CD14-positive monocyte (primary cell): ENCODE measurements at regions not wholly inside any gene's neighbourhood (a gene's known extent, or its start where the extent isn't known, plus 50 kb on each side); places are given as distances from the start of the nearest gene placed in this dataset.

Experiments
- DNase-seq, 3 donors: peaks; one replicate each; pipeline ENCODE4 v3.0.0-alpha.2; 2011 to 2022
- H2AFZ ChIP-seq: 2 replicates; pipeline ENCODE4 v1.6.0; 2012; ENCODE audit warnings: mild to moderate bottlenecking, low read depth, low read length, inconsistent platforms; ENCODE audit not compliant: insufficient read depth, poor library complexity, severe bottlenecking
- H3K27ac ChIP-seq, 2 donors: 1 replicate in 1 of 2; 2 replicates in 1 of 2; pipeline ENCODE4 v1.5.1; 2012 to 2013; ENCODE audit warnings: low read length in 2 of 2, control low read depth in 1 of 2, inconsistent platforms in 1 of 2, low read depth in 1 of 2, mild to moderate bottlenecking in 1 of 2
- H3K27me3 ChIP-seq, 2 donors: one replicate each; pipeline versions ENCODE4 v1.6.0 to v1.6.1; 2011 to 2013; ENCODE audit warnings: low read length in 2 of 2; ENCODE audit not compliant: control insufficient read depth in 2 of 2, insufficient read depth in 2 of 2
- H3K36me3 ChIP-seq, 2 donors: replicated peaks in 1 of 2; 1 replicate in 1 of 2; 2 replicates in 1 of 2; pipeline versions ENCODE4 v1.5.1 to v1.6.1; 2012 to 2013; ENCODE audit warnings: low read length in 2 of 2, control low read depth in 1 of 2, inconsistent platforms in 1 of 2, mild to moderate bottlenecking in 1 of 2; ENCODE audit not compliant: insufficient read depth in 2 of 2, control insufficient read depth in 1 of 2
- H3K4me1 ChIP-seq, 2 donors: 1 replicate in 1 of 2; 2 replicates in 1 of 2; pipeline versions ENCODE4 v1.5.1 to v1.6.1; 2012 to 2013; ENCODE audit warnings: low read length in 2 of 2, control low read depth in 1 of 2, inconsistent platforms in 1 of 2, mild to moderate bottlenecking in 1 of 2, moderate library complexity in 1 of 2; ENCODE audit not compliant: insufficient read depth in 2 of 2, control insufficient read depth in 1 of 2
- H3K4me2 ChIP-seq: replicated peaks from 2 replicates; pipeline ENCODE3; 2012; ENCODE audit warnings: low read length, moderate library complexity, mild to moderate bottlenecking; ENCODE audit not compliant: poor library complexity, severe bottlenecking; ENCODE audit errors: extremely low read depth
- H3K4me3 ChIP-seq, 3 experiments: fragments of 200-600 bp in 1 of 3; sonication (generic) in 1 of 3; replicated peaks in 1 of 3; 1 replicate in 2 of 3; 2 replicates in 1 of 3; pipeline ENCODE4 v1.5.1; 2011 to 2013; ENCODE audit warnings: low read length in 3 of 3, mild to moderate bottlenecking in 3 of 3, control low read depth in 2 of 3, low read depth in 2 of 3, inconsistent platforms in 1 of 3, moderate library complexity in 1 of 3
- H3K79me2 ChIP-seq: 2 replicates; pipeline ENCODE4 v1.6.0; 2012; ENCODE audit warnings: mild to moderate bottlenecking, control low read depth, inconsistent platforms, low read length, moderate library complexity; ENCODE audit not compliant: insufficient read depth
- H3K9ac ChIP-seq: 2 replicates; pipeline ENCODE4 v1.6.0; 2017; ENCODE audit warnings: low read length, mild to moderate bottlenecking; ENCODE audit not compliant: insufficient read depth, poor library complexity, severe bottlenecking
- H3K9me3 ChIP-seq, 2 donors: replicated peaks in 1 of 2; 1 replicate in 1 of 2; 2 replicates in 1 of 2; pipeline versions ENCODE4 v1.5.1 to v1.6.1; 2012 to 2013; ENCODE audit warnings: low read length in 2 of 2, control low read depth in 1 of 2; ENCODE audit not compliant: control insufficient read depth in 1 of 2, insufficient read depth in 1 of 2
- H4K20me1 ChIP-seq: 2 replicates; pipeline ENCODE4 v1.6.0; 2012; ENCODE audit warnings: mild to moderate bottlenecking, low read length, control low read depth, moderate library complexity; ENCODE audit not compliant: insufficient read depth
- H3K27ac Mint-ChIP-seq, 7 donors: one replicate each; pipeline ENCODE4 v1.8.0; 2020; ENCODE audit warnings: mild to moderate bottlenecking in 7 of 7, mixed read lengths in 7 of 7, moderate library complexity in 6 of 7, inconsistent platforms in 2 of 7
- H3K27me3 Mint-ChIP-seq, 3 donors: one replicate each; pipeline ENCODE4 v1.8.0; 2021 to 2022; ENCODE audit warnings: low read depth in 3 of 3, mild to moderate bottlenecking in 3 of 3, mixed read lengths in 3 of 3, moderate library complexity in 3 of 3, inconsistent platforms in 1 of 3
- H3K36me3 Mint-ChIP-seq, 2 donors: one replicate each; pipeline ENCODE4 v1.8.0; 2020; ENCODE audit warnings: mixed read lengths in 2 of 2, inconsistent platforms in 1 of 2, mild to moderate bottlenecking in 1 of 2
- H3K4me1 Mint-ChIP-seq: one replicate; pipeline ENCODE4 v1.8.0; 2020; ENCODE audit warnings: mild to moderate bottlenecking, mixed read lengths
- H3K4me3 Mint-ChIP-seq, 2 donors: one replicate each; pipeline ENCODE4 v1.8.0; 2020; ENCODE audit warnings: mild to moderate bottlenecking in 2 of 2, mixed read lengths in 2 of 2, moderate library complexity in 1 of 2
- H3K9me3 Mint-ChIP-seq, 7 donors: one replicate each; pipeline ENCODE4 v1.8.0; 2020 to 2022; ENCODE audit warnings: mixed read lengths in 7 of 7, mild to moderate bottlenecking in 6 of 7, moderate library complexity in 6 of 7, inconsistent platforms in 2 of 7
- WGBS: methylation state at CpG from one replicate; pipeline ENCODE4 v1.1.5; 2013; ENCODE audit warnings: missing lambda C conversion rate; ENCODE audit not compliant: insufficient coverage; 5-methylcytosine and 5-hydroxymethylcytosine counted together
- intact Hi-C, 2 donors: fragments of 100-400 bp; cut with micrococcal nuclease; formaldehyde crosslinking; loops; one replicate each; pipeline versions ENCODE4 v1.15.0 to v1.15.1; 2023
- TF ChIP-seq, protein P1 (sequence below): fragments of 200-600 bp; IDR thresholded peaks from one replicate; pipeline ENCODE4 v1.8.0; 2022; ENCODE audit warnings: antibody characterized with exemption, mild to moderate bottlenecking

DNA sequence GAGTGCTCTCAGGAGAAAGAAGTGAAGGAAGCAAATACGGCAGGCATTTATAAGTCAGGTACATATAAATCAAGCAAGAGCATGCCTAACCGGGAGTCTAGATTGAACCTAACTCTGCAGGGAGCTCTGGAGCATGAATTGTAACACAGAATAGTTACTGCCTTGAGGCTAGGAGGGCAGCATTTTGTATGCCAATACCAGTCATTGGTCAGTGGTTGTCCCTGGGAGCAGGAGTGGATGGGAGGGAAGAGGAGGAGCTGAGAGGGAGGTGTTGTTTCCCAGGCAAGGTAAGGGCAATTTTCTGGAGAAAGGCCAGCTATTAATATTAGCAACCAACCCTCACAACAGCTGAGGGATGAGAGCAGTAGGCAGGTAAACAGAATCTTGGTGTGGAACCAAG is 224.7 kb upstream of the DCAF8L1 start:
- Mint-ChIP-seq H3K9me3 (peaks cover 0 to 4% (median 0%) of the 10 kb centered on the region in 7 donors), H3K27me3 (peaks cover 0 to 5% (median 0%) of the 10 kb centered on the region in 3 donors), H3K4me3 (no peak overlapping the region), H3K4me1 (no peaks in the 10 kb centered on the region), H3K27ac (no peak overlapping the region), H3K36me3 (no peaks in the 10 kb centered on the region)
- intact Hi-C loops, result no loop called here
- Histone ChIP-seq H3K4me1 (no peaks in the 10 kb centered on the region), H3K9ac (no peak overlapping the region), H3K4me3 (no peak overlapping the region), H3K27me3 (peaks cover 0 to 2% of the 10 kb centered on the region in 2 donors), H2AFZ (no peak overlapping the region), H3K79me2 (no peaks in the 10 kb centered on the region), H3K36me3 (no peaks in the 10 kb centered on the region), H4K20me1 (no peaks in the 10 kb centered on the region), H3K9me3 (no peaks in the 10 kb centered on the region), H3K4me2 (no peak overlapping the region), H3K27ac (no peak overlapping the region)
- 82% methylated on average over 2 of the region's 2 CpGs for WGBS
- TF ChIP-seq, protein P1, sequence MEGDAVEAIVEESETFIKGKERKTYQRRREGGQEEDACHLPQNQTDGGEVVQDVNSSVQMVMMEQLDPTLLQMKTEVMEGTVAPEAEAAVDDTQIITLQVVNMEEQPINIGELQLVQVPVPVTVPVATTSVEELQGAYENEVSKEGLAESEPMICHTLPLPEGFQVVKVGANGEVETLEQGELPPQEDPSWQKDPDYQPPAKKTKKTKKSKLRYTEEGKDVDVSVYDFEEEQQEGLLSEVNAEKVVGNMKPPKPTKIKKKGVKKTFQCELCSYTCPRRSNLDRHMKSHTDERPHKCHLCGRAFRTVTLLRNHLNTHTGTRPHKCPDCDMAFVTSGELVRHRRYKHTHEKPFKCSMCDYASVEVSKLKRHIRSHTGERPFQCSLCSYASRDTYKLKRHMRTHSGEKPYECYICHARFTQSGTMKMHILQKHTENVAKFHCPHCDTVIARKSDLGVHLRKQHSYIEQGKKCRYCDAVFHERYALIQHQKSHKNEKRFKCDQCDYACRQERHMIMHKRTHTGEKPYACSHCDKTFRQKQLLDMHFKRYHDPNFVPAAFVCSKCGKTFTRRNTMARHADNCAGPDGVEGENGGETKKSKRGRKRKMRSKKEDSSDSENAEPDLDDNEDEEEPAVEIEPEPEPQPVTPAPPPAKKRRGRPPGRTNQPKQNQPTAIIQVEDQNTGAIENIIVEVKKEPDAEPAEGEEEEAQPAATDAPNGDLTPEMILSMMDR, result no peak
- no peak for DNase-seq

DNA sequence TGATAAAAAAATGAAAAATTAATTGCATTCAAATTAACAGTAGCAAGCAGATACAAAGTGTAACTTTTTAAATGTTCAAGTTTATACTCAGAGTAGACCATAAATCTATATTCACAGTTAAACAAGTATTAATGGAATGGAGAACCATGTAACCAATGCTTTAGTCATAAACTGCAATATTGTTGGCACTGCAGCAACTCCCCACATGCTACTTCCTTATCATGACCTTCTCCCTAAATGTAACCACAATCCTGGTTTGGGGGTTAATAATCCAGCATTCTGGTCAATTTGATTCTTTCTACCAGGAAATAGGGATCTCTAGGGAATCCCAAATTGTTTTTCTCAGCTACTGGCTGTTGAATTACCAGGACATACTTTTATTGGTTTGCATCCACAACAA is 223.9 kb upstream of the DCAF8L1 start:
- no peak overlapping the region for H3K4me3 ChIP-seq
- no peak overlapping the region for H3K9ac ChIP-seq
- peaks cover 0 to 2% of the 10 kb centered on the region in 2 donors for H3K27me3 ChIP-seq
- no peaks in the 10 kb centered on the region for H3K4me1 ChIP-seq
- H3K4me2 ChIP-seq, result no peak overlapping the region
- H3K79me2 ChIP-seq, result no peaks in the 10 kb centered on the region
- peaks cover 0 to 5% (median 0%) of the 10 kb centered on the region in 3 donors for H3K27me3 Mint-ChIP-seq
- no peak overlapping the region for H3K4me3 Mint-ChIP-seq
- TF ChIP-seq, protein P1, result no peak
- H3K27ac Mint-ChIP-seq, result no peak overlapping the region
- H3K36me3 Mint-ChIP-seq, result no peaks in the 10 kb centered on the region
- H3K36me3 ChIP-seq, result no peaks in the 10 kb centered on the region
- no peaks in the 10 kb centered on the region for H4K20me1 ChIP-seq
- no peaks in the 10 kb centered on the region for H3K4me1 Mint-ChIP-seq
- H3K9me3 ChIP-seq, result no peaks in the 10 kb centered on the region
- H2AFZ ChIP-seq, result no peak overlapping the region
- intact Hi-C loops, result no loop called here
- peaks cover 0 to 4% (median under 1%) of the 10 kb centered on the region in 7 donors for H3K9me3 Mint-ChIP-seq
- no peak for DNase-seq
- H3K27ac ChIP-seq, result no peak overlapping the region
